ENCODE measurements at regions not wholly inside any gene's neighbourhood (a gene's known extent, or its start where the extent isn't known, plus 50 kb on each side); places are given as distances from the start of the nearest gene placed in this dataset.

- H3K4me1 ChIP-seq, result no peaks in the 10 kb centered on the region
- no peak overlapping the region for H3K4me3 ChIP-seq
- H3K27ac ChIP-seq, result no peak overlapping the region
- no peaks in the 10 kb centered on the region for H3K36me3 ChIP-seq
- H3K9me3 ChIP-seq, result no peaks in the 10 kb centered on the region
- in situ Hi-C loops (cut with MboI; ENCODE audit: low sequenced_read_pairs in 4 of 4) (no loop called here), intact Hi-C loops (cut with DNase I; ENCODE audit: low total_unique reads) (no loop called here)
- TF ChIP-seq, protein P1, sequence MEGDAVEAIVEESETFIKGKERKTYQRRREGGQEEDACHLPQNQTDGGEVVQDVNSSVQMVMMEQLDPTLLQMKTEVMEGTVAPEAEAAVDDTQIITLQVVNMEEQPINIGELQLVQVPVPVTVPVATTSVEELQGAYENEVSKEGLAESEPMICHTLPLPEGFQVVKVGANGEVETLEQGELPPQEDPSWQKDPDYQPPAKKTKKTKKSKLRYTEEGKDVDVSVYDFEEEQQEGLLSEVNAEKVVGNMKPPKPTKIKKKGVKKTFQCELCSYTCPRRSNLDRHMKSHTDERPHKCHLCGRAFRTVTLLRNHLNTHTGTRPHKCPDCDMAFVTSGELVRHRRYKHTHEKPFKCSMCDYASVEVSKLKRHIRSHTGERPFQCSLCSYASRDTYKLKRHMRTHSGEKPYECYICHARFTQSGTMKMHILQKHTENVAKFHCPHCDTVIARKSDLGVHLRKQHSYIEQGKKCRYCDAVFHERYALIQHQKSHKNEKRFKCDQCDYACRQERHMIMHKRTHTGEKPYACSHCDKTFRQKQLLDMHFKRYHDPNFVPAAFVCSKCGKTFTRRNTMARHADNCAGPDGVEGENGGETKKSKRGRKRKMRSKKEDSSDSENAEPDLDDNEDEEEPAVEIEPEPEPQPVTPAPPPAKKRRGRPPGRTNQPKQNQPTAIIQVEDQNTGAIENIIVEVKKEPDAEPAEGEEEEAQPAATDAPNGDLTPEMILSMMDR (IDR thresholded peaks at IDR 0.05 in 4 of 5, conservative IDR thresholded peaks at IDR 0.05 in 1 of 5), result no peak
- TF ChIP-seq POLR2A (IDR thresholded peaks at IDR 0.05), result no peak
- ATAC-seq (no peak), DNase-seq (no peak)
- H3K27me3 ChIP-seq, result no peaks in the 10 kb centered on the region
These were observed 210.5 kb downstream of the SNX18 start for GRCh38 chr5:54727874-54728587.

DNA sequence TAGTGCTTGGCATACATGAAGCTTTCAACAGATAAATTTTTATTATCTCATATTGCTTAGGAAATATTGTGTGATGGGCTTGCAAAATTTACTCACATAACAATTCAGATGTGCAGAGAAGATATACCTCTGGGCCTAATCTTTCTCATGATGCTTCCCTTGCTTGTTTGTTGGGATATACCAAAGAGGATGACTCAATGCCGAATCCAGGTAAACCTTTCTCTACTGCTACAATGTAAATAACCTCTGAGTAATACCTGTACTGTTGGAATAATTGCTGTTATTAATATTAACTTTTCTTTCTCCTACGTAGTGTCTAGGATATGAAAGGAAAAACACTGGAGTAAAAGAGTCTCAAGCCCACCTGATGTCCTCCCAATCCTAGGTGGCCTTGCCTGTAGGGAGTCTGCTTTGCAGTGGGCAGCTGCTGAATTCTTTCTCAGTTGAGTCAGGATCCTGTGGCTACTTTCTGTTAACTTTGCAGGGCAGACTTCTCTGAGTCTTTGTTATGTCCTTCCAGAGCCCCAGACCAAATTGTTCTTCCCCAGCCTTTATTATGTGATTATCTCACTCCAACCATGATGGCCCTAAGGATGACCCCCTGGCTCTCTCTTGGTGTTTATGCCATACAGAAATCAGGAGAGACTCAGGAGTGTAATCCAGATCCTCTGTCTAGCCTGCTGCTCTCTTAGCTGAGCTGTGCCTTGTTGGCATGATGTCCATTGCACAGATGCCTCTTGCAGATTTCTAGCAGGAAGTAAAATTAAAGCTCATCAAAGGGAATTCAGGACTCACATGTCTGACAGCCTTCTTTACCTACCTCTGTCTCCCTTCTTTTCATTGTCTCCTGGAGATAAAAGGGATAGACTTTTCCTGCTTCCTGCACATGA is 208.1 kb downstream of the SNX18 start:
- ATAC-seq, result no peak
- H3K4me1 ChIP-seq, result no peaks in the 10 kb centered on the region
- no peaks in the 10 kb centered on the region for H3K9me3 ChIP-seq
- intact Hi-C loops (cut with DNase I; ENCODE audit: low total_unique reads), result no loop called here
- no peak overlapping the region for H3K4me3 ChIP-seq
- in situ Hi-C loops (cut with MboI; ENCODE audit: low sequenced_read_pairs in 4 of 4), result no loop called here
- TF ChIP-seq POLR2A (IDR thresholded peaks at IDR 0.05), result no peak
- TF ChIP-seq, protein P1 (IDR thresholded peaks at IDR 0.05 in 4 of 5, conservative IDR thresholded peaks at IDR 0.05 in 1 of 5), result no peak
- H3K36me3 ChIP-seq, result no peaks in the 10 kb centered on the region
- H3K27me3 ChIP-seq, result no peaks in the 10 kb centered on the region
- no peak overlapping the region for H3K27ac ChIP-seq
- no peak for DNase-seq

- TF ChIP-seq POLR2A (IDR thresholded peaks at IDR 0.05), result no peak
- TF ChIP-seq, protein P1 (IDR thresholded peaks at IDR 0.05 in 4 of 5, conservative IDR thresholded peaks at IDR 0.05 in 1 of 5), result no peak
These were observed 205.4 kb downstream of the SNX18 start for GRCh38 chr5:54722846-54723433.

DNA sequence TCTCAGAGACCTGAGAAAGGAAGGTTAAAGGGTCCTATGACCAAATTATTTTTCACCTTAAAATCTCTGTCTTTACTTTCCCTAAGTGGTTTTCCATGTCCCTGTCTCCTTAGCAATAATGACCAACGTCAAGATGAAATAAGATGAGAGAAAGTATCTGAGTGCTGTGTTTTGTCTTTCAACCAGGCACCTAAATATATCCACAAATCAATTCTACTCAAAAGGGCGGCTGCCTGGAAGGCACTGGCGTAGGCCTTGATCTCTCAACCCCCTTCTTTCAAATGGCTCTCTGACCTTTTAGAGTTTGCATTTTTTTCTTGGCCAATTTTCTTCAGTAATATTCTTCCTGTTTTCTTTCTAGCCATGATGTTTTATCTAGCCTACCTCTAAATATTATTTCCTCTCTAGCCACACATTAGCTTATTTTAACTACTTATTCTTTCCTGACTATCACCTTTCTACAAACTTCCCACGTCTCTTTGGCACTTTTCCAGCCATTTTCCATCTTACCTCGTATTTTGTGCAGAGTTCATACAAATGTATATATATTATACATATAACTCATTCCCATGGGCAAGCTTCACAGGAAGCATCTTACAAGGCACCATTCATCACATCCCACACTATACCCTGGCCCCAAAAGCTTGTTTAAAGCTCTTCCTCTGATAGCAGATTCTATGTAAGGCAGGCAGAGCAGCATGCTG is 204.5 kb downstream of the SNX18 start:
- H3K4me3 ChIP-seq, result no peak overlapping the region
- H3K27ac ChIP-seq, result no peak overlapping the region
- intact Hi-C loops (cut with DNase I; ENCODE audit: low total_unique reads), result no loop called here
- ATAC-seq (no peak), DNase-seq (no peak)
- no peaks in the 10 kb centered on the region for H3K36me3 ChIP-seq
- in situ Hi-C loops (cut with MboI; ENCODE audit: low sequenced_read_pairs in 4 of 4), result no loop called here
- H3K4me1 ChIP-seq, result no peaks in the 10 kb centered on the region
- no peaks in the 10 kb centered on the region for H3K27me3 ChIP-seq
- no peak for TF ChIP-seq POLR2A (IDR thresholded peaks at IDR 0.05)
- TF ChIP-seq, protein P1 (IDR thresholded peaks at IDR 0.05 in 4 of 5, conservative IDR thresholded peaks at IDR 0.05 in 1 of 5), result no peak
- no peaks in the 10 kb centered on the region for H3K9me3 ChIP-seq

More at GRCh38 chr5:54722846-54723433, 205.4 kb downstream of the SNX18 start:
- Histone ChIP-seq H3K27me3 (no peaks in the 10 kb centered on the region), H3K4me1 (no peaks in the 10 kb centered on the region), H3K27ac (no peak overlapping the region), H3K9me3 (no peaks in the 10 kb centered on the region), H3K4me3 (no peak overlapping the region), H3K36me3 (no peaks in the 10 kb centered on the region)
- DNase-seq, result no peak
- no peak for ATAC-seq
- intact Hi-C loops (cut with DNase I; ENCODE audit: low total_unique reads), result no loop called here
- in situ Hi-C loops (cut with MboI; ENCODE audit: low sequenced_read_pairs in 4 of 4), result no loop called here
